ENCODE measurements at regions not wholly inside any gene's neighbourhood (a gene's known extent, or its start where the extent isn't known, plus 50 kb on each side); places are given as distances from the start of the nearest gene placed in this dataset.

DNA sequence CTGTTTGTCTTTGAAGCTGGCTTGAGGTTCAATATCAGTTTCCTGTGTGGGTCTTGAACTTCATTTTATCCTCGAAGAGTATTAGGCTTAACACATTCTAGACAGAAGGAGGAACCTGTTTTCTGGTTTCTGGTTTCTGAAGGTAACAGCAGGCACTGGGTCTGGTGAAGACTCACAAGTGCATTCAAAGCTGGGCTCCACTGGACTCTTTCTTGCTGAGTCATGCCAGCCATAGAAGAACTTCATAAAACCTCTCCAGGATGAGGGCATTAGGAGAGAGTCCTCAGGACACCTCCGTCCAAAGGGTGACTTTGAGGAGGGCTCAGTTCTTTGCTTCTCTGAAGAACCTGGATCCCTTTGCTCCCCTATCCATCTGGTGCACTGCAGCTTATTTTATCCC lies 668.6 kb upstream of the SLC10A2 start:
- no peaks in the 10 kb centered on the region for H3K9me2 ChIP-seq (replicated peaks; ENCODE audit: control insufficient read depth, low read length)
- H3F3A ChIP-seq (ENCODE audit: control insufficient read depth, insufficient read depth) = no peaks in the 10 kb centered on the region
- TF ChIP-seq, protein P1, sequence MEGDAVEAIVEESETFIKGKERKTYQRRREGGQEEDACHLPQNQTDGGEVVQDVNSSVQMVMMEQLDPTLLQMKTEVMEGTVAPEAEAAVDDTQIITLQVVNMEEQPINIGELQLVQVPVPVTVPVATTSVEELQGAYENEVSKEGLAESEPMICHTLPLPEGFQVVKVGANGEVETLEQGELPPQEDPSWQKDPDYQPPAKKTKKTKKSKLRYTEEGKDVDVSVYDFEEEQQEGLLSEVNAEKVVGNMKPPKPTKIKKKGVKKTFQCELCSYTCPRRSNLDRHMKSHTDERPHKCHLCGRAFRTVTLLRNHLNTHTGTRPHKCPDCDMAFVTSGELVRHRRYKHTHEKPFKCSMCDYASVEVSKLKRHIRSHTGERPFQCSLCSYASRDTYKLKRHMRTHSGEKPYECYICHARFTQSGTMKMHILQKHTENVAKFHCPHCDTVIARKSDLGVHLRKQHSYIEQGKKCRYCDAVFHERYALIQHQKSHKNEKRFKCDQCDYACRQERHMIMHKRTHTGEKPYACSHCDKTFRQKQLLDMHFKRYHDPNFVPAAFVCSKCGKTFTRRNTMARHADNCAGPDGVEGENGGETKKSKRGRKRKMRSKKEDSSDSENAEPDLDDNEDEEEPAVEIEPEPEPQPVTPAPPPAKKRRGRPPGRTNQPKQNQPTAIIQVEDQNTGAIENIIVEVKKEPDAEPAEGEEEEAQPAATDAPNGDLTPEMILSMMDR (IDR thresholded peaks at IDR 0.05; ENCODE audit: low read depth, low read length, poor library complexity, severe bottlenecking) = no peak
- TF ChIP-seq EZH2phosphoT487 (IDR thresholded peaks at IDR 0.05; ENCODE audit: borderline replicate concordance, low read length) = no peak
- H3K27ac ChIP-seq (ENCODE audit: low read depth, low read length) = no peak overlapping the region
- no peaks in the 10 kb centered on the region for H3K27me3 ChIP-seq (ENCODE audit: control insufficient read depth, low read length)
- H3K4me2 ChIP-seq (ENCODE audit: low read length) = no peak overlapping the region
- H3K9me3 ChIP-seq (ENCODE audit: control insufficient read depth, insufficient read depth, low read length) = no peaks in the 10 kb centered on the region
- H3K4me3 ChIP-seq (ENCODE audit: low read length) = no peak overlapping the region
- no peaks in the 10 kb centered on the region for H3K36me3 ChIP-seq (ENCODE audit: control insufficient read depth, low read length)
- no peaks in the 10 kb centered on the region for H3K4me1 ChIP-seq (ENCODE audit: control insufficient read depth, low read length)
- no peaks in the 10 kb centered on the region for H4K20me1 ChIP-seq (ENCODE audit: control insufficient read depth, insufficient read depth, low read depth, low read length)
- no peaks in the 10 kb centered on the region for H3K79me2 ChIP-seq (ENCODE audit: control insufficient read depth, low read length)

DNA sequence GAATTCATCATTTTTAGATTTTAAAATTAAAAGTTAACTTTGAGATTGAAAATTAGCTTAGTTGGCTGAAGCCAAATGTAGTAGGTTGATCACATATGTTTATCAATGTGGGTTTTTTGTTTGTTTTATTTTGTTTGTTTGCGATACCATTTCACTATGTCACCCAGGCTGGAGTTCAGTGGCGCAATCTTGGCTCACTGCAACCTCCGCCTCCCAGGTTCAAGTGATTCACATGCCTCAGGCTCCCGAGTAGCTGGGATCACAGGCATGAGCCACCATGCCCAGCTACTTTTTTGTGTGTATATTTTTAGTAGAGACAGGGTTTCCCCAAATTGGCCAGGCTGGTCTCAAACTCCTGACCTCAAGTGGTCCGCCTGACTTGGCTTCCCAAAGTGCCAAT lies 665.7 kb upstream of the SLC10A2 start:
- H3K4me1 ChIP-seq (ENCODE audit: control insufficient read depth, low read length) = no peaks in the 10 kb centered on the region
- no peaks in the 10 kb centered on the region for H3K36me3 ChIP-seq (ENCODE audit: control insufficient read depth, low read length)
- no peaks in the 10 kb centered on the region for H3K79me2 ChIP-seq (ENCODE audit: control insufficient read depth, low read length)
- H4K20me1 ChIP-seq (ENCODE audit: control insufficient read depth, insufficient read depth, low read depth, low read length) = no peaks in the 10 kb centered on the region
- TF ChIP-seq, protein P1 (IDR thresholded peaks at IDR 0.05; ENCODE audit: low read depth, low read length, poor library complexity, severe bottlenecking) = no peak
- TF ChIP-seq EZH2phosphoT487 (IDR thresholded peaks at IDR 0.05; ENCODE audit: borderline replicate concordance, low read length) = no peak
- H3K4me3 ChIP-seq (ENCODE audit: low read length) = no peak overlapping the region
- no peak overlapping the region for H3K4me2 ChIP-seq (ENCODE audit: low read length)
- H3K27me3 ChIP-seq (ENCODE audit: control insufficient read depth, low read length) = no peaks in the 10 kb centered on the region
- no peaks in the 10 kb centered on the region for H3K9me2 ChIP-seq (replicated peaks; ENCODE audit: control insufficient read depth, low read length)
- H3K27ac ChIP-seq (ENCODE audit: low read depth, low read length) = no peak overlapping the region
- H3F3A ChIP-seq (ENCODE audit: control insufficient read depth, insufficient read depth) = no peaks in the 10 kb centered on the region
- H3K9me3 ChIP-seq (ENCODE audit: control insufficient read depth, insufficient read depth, low read length) = no peaks in the 10 kb centered on the region

DNA sequence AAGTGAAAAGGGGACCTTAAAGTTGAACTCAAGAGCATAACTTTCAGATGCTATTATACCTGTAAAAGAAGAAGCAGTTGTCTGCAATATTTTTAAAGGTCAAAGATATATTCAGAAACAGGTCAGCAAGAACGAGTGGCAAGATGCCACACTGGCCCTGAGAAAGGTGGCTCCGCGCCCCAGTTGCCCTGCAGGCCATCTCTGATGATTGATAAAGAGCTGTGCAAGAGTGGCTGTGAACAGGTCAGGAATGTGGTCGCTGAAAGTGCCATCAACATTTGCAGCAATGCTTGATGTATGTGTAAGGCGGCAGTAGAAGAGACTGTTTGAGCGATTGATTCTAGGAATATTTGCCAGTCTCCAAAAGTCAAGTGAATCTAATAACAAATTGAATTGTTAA lies 664.2 kb upstream of the SLC10A2 start:
- TF ChIP-seq, protein P1 (IDR thresholded peaks at IDR 0.05; ENCODE audit: low read depth, low read length, poor library complexity, severe bottlenecking) = no peak
- TF ChIP-seq EZH2phosphoT487 (IDR thresholded peaks at IDR 0.05; ENCODE audit: borderline replicate concordance, low read length) = no peak
- Histone ChIP-seq H3F3A (ENCODE audit: control insufficient read depth, insufficient read depth) (no peaks in the 10 kb centered on the region), H3K27me3 (ENCODE audit: control insufficient read depth, low read length) (no peaks in the 10 kb centered on the region), H3K9me2 (replicated peaks; ENCODE audit: control insufficient read depth, low read length) (no peaks in the 10 kb centered on the region), H3K9me3 (ENCODE audit: control insufficient read depth, insufficient read depth, low read length) (no peaks in the 10 kb centered on the region), H3K4me2 (ENCODE audit: low read length) (no peak overlapping the region), H3K79me2 (ENCODE audit: control insufficient read depth, low read length) (no peaks in the 10 kb centered on the region), H3K27ac (ENCODE audit: low read depth, low read length) (no peak overlapping the region), H3K4me1 (ENCODE audit: control insufficient read depth, low read length) (no peaks in the 10 kb centered on the region), H3K36me3 (ENCODE audit: control insufficient read depth, low read length) (no peaks in the 10 kb centered on the region), H3K4me3 (ENCODE audit: low read length) (no peak overlapping the region), H4K20me1 (ENCODE audit: control insufficient read depth, insufficient read depth, low read depth, low read length) (no peaks in the 10 kb centered on the region)

DNA sequence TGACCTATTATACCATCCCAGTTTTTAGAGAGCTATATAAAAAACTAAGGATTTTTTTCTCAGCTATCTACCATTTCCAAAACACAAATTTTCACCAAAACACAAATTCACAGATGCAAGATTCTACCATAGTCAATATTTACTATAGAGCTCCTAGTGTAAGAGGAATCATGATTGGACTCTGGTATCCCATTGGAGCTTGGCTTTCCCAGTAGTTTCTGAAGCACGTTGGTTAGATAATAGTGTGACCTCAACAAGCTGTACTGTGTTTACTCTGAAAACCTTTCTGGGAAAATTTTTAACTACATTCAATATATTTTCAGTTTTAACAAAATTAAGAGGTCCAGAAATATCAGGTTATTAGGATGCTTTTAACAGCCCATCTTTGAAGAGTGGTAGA lies 660.6 kb upstream of the SLC10A2 start:
- Histone ChIP-seq H3K27me3 (ENCODE audit: control insufficient read depth, low read length) (no peaks in the 10 kb centered on the region), H3K4me1 (ENCODE audit: control insufficient read depth, low read length) (no peaks in the 10 kb centered on the region), H3K4me3 (ENCODE audit: low read length) (no peak overlapping the region), H3K9me2 (replicated peaks; ENCODE audit: control insufficient read depth, low read length) (no peaks in the 10 kb centered on the region), H3K27ac (ENCODE audit: low read depth, low read length) (no peak overlapping the region), H3K9me3 (ENCODE audit: control insufficient read depth, insufficient read depth, low read length) (no peaks in the 10 kb centered on the region), H4K20me1 (ENCODE audit: control insufficient read depth, insufficient read depth, low read depth, low read length) (no peaks in the 10 kb centered on the region), H3K4me2 (ENCODE audit: low read length) (no peak overlapping the region), H3K36me3 (ENCODE audit: control insufficient read depth, low read length) (no peaks in the 10 kb centered on the region), H3F3A (ENCODE audit: control insufficient read depth, insufficient read depth) (no peaks in the 10 kb centered on the region), H3K79me2 (ENCODE audit: control insufficient read depth, low read length) (no peaks in the 10 kb centered on the region)
- TF ChIP-seq, protein P1 (IDR thresholded peaks at IDR 0.05; ENCODE audit: low read depth, low read length, poor library complexity, severe bottlenecking) = no peak
- no peak for TF ChIP-seq EZH2phosphoT487 (IDR thresholded peaks at IDR 0.05; ENCODE audit: borderline replicate concordance, low read length)
